ENCODE measurements at regions not wholly inside any gene's neighbourhood (a gene's known extent, or its start where the extent isn't known, plus 50 kb on each side); places are given as distances from the start of the nearest gene placed in this dataset.

DNA sequence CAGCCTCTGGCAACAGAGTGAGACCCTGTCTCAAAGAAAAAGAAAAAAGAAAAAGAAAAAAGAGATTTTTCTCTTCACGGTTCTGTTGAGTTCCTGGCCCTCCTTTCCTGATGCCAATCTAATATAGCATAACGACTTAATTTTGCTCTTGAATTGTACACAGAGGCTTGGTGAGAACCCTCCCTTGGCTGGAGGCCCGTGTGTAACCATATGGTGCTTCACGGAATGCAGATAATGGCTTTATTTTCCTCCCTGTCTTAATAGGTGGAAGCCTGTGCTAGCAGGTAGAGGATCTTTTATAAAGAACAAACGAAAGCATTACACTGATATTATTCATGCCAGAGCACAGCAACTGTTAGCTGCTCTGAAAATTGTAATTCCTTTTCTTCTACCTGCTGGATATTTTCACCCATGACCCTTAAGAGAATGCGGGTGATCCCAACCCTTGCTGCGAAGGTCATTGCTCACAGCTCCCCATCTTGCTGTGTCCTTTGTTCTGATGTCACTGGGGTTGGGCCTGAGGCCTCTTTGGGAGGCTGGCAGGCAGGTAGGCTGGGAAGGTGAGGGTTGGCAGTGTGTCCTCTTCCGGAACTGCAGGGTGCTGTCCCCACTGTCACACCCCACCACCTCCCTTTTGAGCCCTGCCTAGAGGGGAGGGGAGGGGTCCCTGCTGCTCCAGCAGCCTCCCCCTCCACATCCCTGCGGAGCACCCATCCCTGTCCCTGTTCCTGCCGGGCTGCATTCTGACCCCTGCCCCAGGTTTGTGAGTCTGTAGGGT is 83.8 kb upstream of the STOX2 start:
- Histone ChIP-seq H3K36me3 (no peaks in the 10 kb centered on the region), H3K27me3 (replicated peaks in 1 of 7) (no peaks in the 10 kb centered on the region), H3K27ac (no peak overlapping the region), H3K4me3 (no peak overlapping the region), H3K9me3 (peaks cover 0 to under 1% (median 0%) of the 10 kb centered on the region in 8 donors), H3K4me1 (no peaks in the 10 kb centered on the region)
- DNase-seq, result no peak
- intact Hi-C loops (cut with DNase I; ENCODE audit: low total_unique reads), result no loop called here
- 77 to 83% (median 82%) methylated on average over 10 of the region's 10 CpGs for WGBS, 5 donors
- no peak for TF ChIP-seq POLR2A (IDR thresholded peaks at IDR 0.05)
- TF ChIP-seq POLR2AphosphoS5 (IDR thresholded peaks at IDR 0.05), result no peak
- TF ChIP-seq, protein P1, sequence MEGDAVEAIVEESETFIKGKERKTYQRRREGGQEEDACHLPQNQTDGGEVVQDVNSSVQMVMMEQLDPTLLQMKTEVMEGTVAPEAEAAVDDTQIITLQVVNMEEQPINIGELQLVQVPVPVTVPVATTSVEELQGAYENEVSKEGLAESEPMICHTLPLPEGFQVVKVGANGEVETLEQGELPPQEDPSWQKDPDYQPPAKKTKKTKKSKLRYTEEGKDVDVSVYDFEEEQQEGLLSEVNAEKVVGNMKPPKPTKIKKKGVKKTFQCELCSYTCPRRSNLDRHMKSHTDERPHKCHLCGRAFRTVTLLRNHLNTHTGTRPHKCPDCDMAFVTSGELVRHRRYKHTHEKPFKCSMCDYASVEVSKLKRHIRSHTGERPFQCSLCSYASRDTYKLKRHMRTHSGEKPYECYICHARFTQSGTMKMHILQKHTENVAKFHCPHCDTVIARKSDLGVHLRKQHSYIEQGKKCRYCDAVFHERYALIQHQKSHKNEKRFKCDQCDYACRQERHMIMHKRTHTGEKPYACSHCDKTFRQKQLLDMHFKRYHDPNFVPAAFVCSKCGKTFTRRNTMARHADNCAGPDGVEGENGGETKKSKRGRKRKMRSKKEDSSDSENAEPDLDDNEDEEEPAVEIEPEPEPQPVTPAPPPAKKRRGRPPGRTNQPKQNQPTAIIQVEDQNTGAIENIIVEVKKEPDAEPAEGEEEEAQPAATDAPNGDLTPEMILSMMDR (IDR thresholded peaks at IDR 0.05 in 8 of 11, conservative IDR thresholded peaks at IDR 0.05 in 3 of 11), result no peak

- H3K4me1 ChIP-seq, result peaks cover 0 to 17% (median 6%) of the 10 kb centered on the region in 6 donors
- no peaks in the 10 kb centered on the region for H3K36me3 ChIP-seq
- no peak overlapping the region for H3K4me3 ChIP-seq
- H3K27me3 ChIP-seq (replicated peaks in 1 of 7), result no peaks in the 10 kb centered on the region
- intact Hi-C loops (cut with DNase I; ENCODE audit: low total_unique reads), result no loop called here
- no peak for DNase-seq
- H3K27ac ChIP-seq, result no peak overlapping the region
- TF ChIP-seq POLR2A (IDR thresholded peaks at IDR 0.05) (no peak), POLR2AphosphoS5 (IDR thresholded peaks at IDR 0.05) (no peak)
- TF ChIP-seq, protein P1 (IDR thresholded peaks at IDR 0.05 in 8 of 11, conservative IDR thresholded peaks at IDR 0.05 in 3 of 11), result no peak
- H3K9me3 ChIP-seq, result no peaks in the 10 kb centered on the region
- 71 to 89% (median 83%) methylated on average over 6 to 7 of the region's 7 CpGs for WGBS, 5 donors
Observed at GRCh38 chr4:183823434-183823833, 81.7 kb upstream of the STOX2 start.

DNA sequence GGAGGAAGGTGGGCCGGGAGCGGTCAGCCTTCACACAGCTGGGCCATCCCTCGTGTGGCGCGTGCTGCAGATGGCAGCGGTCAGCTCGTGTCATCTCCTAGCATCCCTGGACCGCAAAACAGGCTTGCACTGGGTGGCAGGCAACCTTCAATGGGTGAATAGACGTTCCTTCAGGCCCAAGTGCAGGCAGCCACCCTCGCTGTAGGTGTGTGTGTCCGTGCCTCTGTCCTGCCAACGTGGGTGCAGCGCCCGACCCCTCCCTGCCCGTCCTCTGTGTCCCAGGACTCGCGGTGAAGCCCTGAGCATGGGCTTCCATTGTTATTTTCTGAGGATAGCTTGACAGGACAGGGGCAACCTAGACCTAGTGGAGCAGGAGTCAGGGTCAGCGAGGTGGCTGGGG is 79.8 kb upstream of the STOX2 start:
- Histone ChIP-seq H3K4me1 (peaks cover 0 to 34% (median 18%) of the 10 kb centered on the region in 6 donors), H3K4me3 (no peak overlapping the region), H3K9me3 (no peaks in the 10 kb centered on the region), H3K27me3 (replicated peaks in 1 of 7) (no peaks in the 10 kb centered on the region), H3K36me3 (no peaks in the 10 kb centered on the region), H3K27ac (peak overlapping the region in 1 of 8 donors; percentile 36)
- TF ChIP-seq, protein P1 (IDR thresholded peaks at IDR 0.05 in 8 of 11, conservative IDR thresholded peaks at IDR 0.05 in 3 of 11), result no peak
- TF ChIP-seq POLR2AphosphoS5 (IDR thresholded peaks at IDR 0.05), result no peak
- TF ChIP-seq POLR2A (IDR thresholded peaks at IDR 0.05), result no peak
- intact Hi-C loops (cut with DNase I; ENCODE audit: low total_unique reads), result no loop called here
- 91 to 94% (median 92%) methylated on average over 18 of the region's 18 CpGs for WGBS, 5 donors
- DNase-seq, result no peak

GRCh38 chr4:183826461-183826860 is 78.6 kb upstream of the STOX2 start:
- peak overlapping the region in 3 of 8 donors; percentile 25 to 41 (median 36) for H3K27ac ChIP-seq
- intact Hi-C loops (cut with DNase I; ENCODE audit: low total_unique reads), result no loop called here
- peaks cover 3 to 42% (median 25%) of the 10 kb centered on the region in 6 donors for H3K4me1 ChIP-seq
- H3K9me3 ChIP-seq, result no peaks in the 10 kb centered on the region
- WGBS, 5 donors, result 86 to 90% (median 88%) methylated on average over 10 of the region's 10 CpGs
- no peak for TF ChIP-seq POLR2AphosphoS5 (IDR thresholded peaks at IDR 0.05)
- TF ChIP-seq, protein P1 (IDR thresholded peaks at IDR 0.05 in 8 of 11, conservative IDR thresholded peaks at IDR 0.05 in 3 of 11), result no peak
- no peak for TF ChIP-seq POLR2A (IDR thresholded peaks at IDR 0.05)
- DNase-seq, result no peak
- H3K4me3 ChIP-seq, result no peak overlapping the region
- H3K36me3 ChIP-seq, result no peaks in the 10 kb centered on the region
- no peaks in the 10 kb centered on the region for H3K27me3 ChIP-seq (replicated peaks in 1 of 7)

Data from spleen (tissue), 11 donors.